Smooth muscle cell (in vitro differentiated cells): ENCODE measurements at regions not wholly inside any gene's neighbourhood (a gene's known extent, or its start where the extent isn't known, plus 50 kb on each side); places are given as distances from the start of the nearest gene placed in this dataset.

Experiments used
- DNase-seq: peaks from one replicate; lab custom pipeline; 2025; ENCODE audit not compliant: unreplicated experiment; lab: John Stamatoyannopoulos, UW
- H2AFZ ChIP-seq: fragments of 200-600 bp; sonication (generic); 2 replicates; pipeline ENCODE4 v1.6.0; 2016; ENCODE audit warnings: antibody characterized with exemption, low read depth, mild to moderate bottlenecking
- H3F3A ChIP-seq: fragments of 200-600 bp; sonication (generic); 2 replicates; pipeline ENCODE4 v1.6.0; 2017; ENCODE audit warnings: antibody characterized with exemption, low read depth
- H3K27ac ChIP-seq: fragments of 200-600 bp; sonication (generic); 2 replicates; pipeline ENCODE4 v1.5.1; 2016; ENCODE audit warnings: low read depth, mild to moderate bottlenecking
- H3K27me3 ChIP-seq: fragments of 200-600 bp; sonication (generic); 2 replicates; pipeline ENCODE4 v1.6.1; 2016; ENCODE audit warnings: low read depth, mild to moderate bottlenecking
- H3K36me3 ChIP-seq: fragments of 200-600 bp; sonication (generic); 2 replicates; pipeline ENCODE4 v1.5.1; 2016; ENCODE audit warnings: low read depth
- H3K4me1 ChIP-seq: fragments of 200-600 bp; sonication (generic); 2 replicates; pipeline ENCODE4 v1.5.1; 2016; ENCODE audit warnings: low read depth
- H3K4me2 ChIP-seq: fragments of 200-600 bp; sonication (generic); 2 replicates; pipeline ENCODE4 v1.6.0; 2016; ENCODE audit warnings: mild to moderate bottlenecking
- H3K4me3 ChIP-seq: fragments of 200-600 bp; sonication (generic); 2 replicates; pipeline ENCODE4 v1.5.1; 2016; ENCODE audit warnings: mild to moderate bottlenecking
- H3K79me2 ChIP-seq: fragments of 200-600 bp; sonication (generic); 2 replicates; pipeline ENCODE4 v1.6.0; 2016; ENCODE audit warnings: low read depth, mild to moderate bottlenecking
- H3K9ac ChIP-seq: fragments of 200-600 bp; sonication (generic); 2 replicates; pipeline ENCODE4 v1.6.0; 2016; ENCODE audit warnings: low read depth
- H3K9me3 ChIP-seq: fragments of 200-600 bp; sonication (generic); replicated peaks from 2 replicates; pipeline ENCODE4 v1.5.1; 2016; ENCODE audit warnings: low read depth
- H4K20me1 ChIP-seq: fragments of 200-600 bp; sonication (generic); 2 replicates; pipeline ENCODE4 v1.6.0; 2016; ENCODE audit warnings: low read depth
- CTCF ChIP-seq: fragments of 200-600 bp; sonication (generic); IDR thresholded peaks from 2 replicates; pipeline ENCODE4 v1.5.1; 2017; ENCODE audit warnings: borderline replicate concordance, mild to moderate bottlenecking, antibody characterized with exemption; ENCODE audit not compliant: insufficient read depth, poor library complexity, severe bottlenecking
- WGBS: methylation state at CpG from one replicate; pipeline ENCODE4 v1.1.7; 2016; ENCODE audit warnings: low lambda C conversion rate; 5-methylcytosine and 5-hydroxymethylcytosine counted together

DNA sequence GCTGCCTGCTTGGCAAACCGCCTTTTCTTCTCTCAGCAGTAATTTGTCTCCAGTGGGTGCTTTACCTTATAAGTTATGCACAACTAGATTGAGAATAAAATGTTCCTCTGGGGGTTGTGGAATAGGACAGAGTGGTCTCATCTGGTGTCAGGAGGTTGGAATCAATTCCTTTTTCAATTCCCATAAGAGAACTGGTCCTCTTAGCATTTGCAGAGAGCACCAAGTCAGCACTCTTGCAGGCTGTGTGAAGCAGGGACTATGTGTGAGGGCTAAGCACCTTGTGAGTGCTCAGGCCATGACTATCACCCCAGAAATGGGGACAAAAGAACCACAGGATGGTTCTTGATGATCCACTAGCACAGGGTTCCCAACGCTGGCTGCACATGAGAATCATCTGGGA, 163.6 kb upstream of the UMPS start:
- no peaks in the 10 kb centered on the region for H3K36me3 ChIP-seq

DNA sequence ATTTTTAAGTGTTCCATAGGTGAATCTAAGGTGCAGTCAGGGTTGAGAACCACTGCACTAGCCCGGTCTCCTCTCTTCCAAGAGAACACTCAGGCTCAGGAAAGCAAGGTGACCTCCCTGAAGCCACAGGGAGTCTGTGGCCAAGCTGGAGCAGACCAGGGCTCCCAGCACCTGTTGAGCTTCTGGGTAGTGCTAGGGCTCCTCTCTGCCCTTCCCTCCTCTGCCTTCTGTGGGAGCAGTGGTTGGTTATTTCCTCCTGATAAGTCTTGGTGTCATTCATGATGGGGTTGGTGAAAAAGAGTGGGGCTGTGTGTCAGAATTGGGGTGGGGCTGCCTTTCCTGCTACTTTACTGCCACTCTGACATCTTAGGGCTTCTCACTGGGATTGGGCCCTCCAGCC, 163.1 kb upstream of the UMPS start:
- no peak overlapping the region for H2AFZ ChIP-seq
- no peaks in the 10 kb centered on the region for H3K4me1 ChIP-seq
- H3K9me3 ChIP-seq, result no peaks in the 10 kb centered on the region
- no peak overlapping the region for H3K4me2 ChIP-seq
- H3K9ac ChIP-seq, result no peak overlapping the region
- no peaks in the 10 kb centered on the region for H3K36me3 ChIP-seq
- no peak for DNase-seq
- no peak overlapping the region for H3K27ac ChIP-seq
- no peak overlapping the region for H3K4me3 ChIP-seq
- no peaks in the 10 kb centered on the region for H3K27me3 ChIP-seq
- no peaks in the 10 kb centered on the region for H3K79me2 ChIP-seq
- 100% methylated on average over 1 of the region's 1 CpG for WGBS
- no peaks in the 10 kb centered on the region for H4K20me1 ChIP-seq
- TF ChIP-seq CTCF, result no peak
- H3F3A ChIP-seq, result no peaks in the 10 kb centered on the region

More for the DNA sequence above, 163.6 kb upstream of the UMPS start:
- DNase-seq, result no peak
- Histone ChIP-seq H3K27me3 (no peaks in the 10 kb centered on the region), H3K27ac (no peak overlapping the region), H4K20me1 (no peaks in the 10 kb centered on the region), H3K4me1 (no peaks in the 10 kb centered on the region), H3K4me2 (no peak overlapping the region), H3K9me3 (no peaks in the 10 kb centered on the region), H3F3A (no peaks in the 10 kb centered on the region), H2AFZ (no peak overlapping the region), H3K4me3 (no peak overlapping the region), H3K9ac (no peak overlapping the region), H3K79me2 (no peaks in the 10 kb centered on the region)
- TF ChIP-seq CTCF, result no peak
- 77% methylated on average over 2 of the region's 2 CpGs for WGBS

GRCh38 chr3:124569761-124570160, 160.5 kb upstream of the UMPS start:
- Histone ChIP-seq H3K36me3 (no peaks in the 10 kb centered on the region), H3K4me2 (no peak overlapping the region), H3K79me2 (no peaks in the 10 kb centered on the region), H3K27me3 (no peaks in the 10 kb centered on the region), H2AFZ (no peak overlapping the region), H3K27ac (no peak overlapping the region), H4K20me1 (no peaks in the 10 kb centered on the region), H3K9ac (no peak overlapping the region), H3F3A (no peaks in the 10 kb centered on the region), H3K4me1 (no peaks in the 10 kb centered on the region), H3K9me3 (no peaks in the 10 kb centered on the region), H3K4me3 (no peak overlapping the region)
- WGBS, result 87% methylated on average over 1 of the region's 1 CpG
- no peak for TF ChIP-seq CTCF
- no peak for DNase-seq

GRCh38 chr3:124570232-124570631, 160.0 kb upstream of the UMPS start:
- Histone ChIP-seq H3K27ac (no peak overlapping the region), H3K36me3 (no peaks in the 10 kb centered on the region), H3K4me1 (no peaks in the 10 kb centered on the region), H4K20me1 (no peaks in the 10 kb centered on the region), H3K27me3 (no peaks in the 10 kb centered on the region), H3K79me2 (no peaks in the 10 kb centered on the region), H3K4me2 (no peak overlapping the region), H3K9me3 (no peaks in the 10 kb centered on the region), H3K4me3 (no peak overlapping the region), H2AFZ (no peak overlapping the region), H3K9ac (no peak overlapping the region), H3F3A (no peaks in the 10 kb centered on the region)
- DNase-seq, result no peak
- 97% methylated on average over 2 of the region's 2 CpGs for WGBS
- TF ChIP-seq CTCF, result no peak
